HG02763 (cell line): ENCODE measurements at regions not wholly inside any gene's neighbourhood (a gene's known extent, or its start where the extent isn't known, plus 50 kb on each side); places are given as distances from the start of the nearest gene placed in this dataset.

Experiments
- ATAC-seq: cut with Tn5 transposase; IDR thresholded peaks from one replicate; pipeline ENCODE4 v1.9.1; 2021; ENCODE audit warnings: mild to moderate bottlenecking, moderate library complexity; ENCODE audit not compliant: unreplicated experiment

DNA sequence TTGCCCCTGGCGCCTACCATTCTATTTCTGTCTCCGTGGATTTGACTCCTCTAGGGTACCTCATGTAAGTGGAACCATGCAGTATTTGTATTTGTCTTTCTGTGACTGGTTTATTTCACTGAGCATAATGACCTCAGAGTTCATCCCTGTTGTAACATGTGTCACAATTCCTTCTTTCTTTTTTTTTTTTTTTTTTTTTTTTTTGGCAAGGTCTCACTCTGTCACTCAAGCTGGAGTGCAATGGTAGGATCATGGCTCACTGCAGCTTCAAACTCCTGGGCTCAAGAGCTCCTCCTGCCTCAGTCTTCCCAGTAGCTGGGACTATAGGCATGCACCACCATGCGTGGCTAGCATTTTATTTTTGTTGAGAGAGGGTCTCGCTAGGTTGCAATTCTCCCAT is 74.0 kb upstream of the SEPTIN5 start:
- ATAC-seq: no peak

DNA sequence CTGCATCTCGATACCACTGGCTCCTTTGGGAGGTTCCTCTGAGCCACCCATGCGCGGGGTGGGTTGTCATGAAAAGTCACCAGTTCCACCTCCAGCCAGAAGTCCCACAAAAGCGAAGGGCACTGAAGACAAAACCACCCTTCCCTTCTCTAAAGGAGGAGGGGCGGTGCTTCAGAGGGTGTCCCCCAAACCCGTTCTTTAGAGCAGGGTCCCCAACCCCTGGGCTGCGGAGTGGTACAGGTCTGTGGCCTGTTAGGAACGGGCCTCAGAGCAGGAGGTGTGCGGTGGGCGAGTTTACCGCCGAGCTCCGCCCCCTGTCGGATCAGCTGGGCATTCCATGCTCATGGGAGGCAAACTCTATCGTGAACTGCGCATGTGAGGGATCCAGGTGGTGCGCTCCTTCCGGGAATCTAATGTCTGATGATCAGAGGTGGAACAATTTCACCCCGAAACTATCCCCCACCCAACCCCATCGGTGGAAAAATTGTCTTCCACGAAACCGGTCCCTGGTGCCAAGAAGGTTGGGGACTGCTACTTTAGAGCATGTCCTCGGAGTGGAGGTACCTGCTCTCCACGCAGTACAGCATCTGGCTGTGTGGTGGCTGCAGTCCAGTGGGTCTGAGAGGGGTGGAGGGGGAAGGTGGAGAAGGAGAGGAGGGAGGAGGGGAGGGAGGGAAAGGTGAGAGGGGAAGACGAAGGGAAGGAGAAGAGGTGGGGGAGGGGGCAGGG is 72.9 kb upstream of the SEPTIN5 start:
- no peak for ATAC-seq

DNA sequence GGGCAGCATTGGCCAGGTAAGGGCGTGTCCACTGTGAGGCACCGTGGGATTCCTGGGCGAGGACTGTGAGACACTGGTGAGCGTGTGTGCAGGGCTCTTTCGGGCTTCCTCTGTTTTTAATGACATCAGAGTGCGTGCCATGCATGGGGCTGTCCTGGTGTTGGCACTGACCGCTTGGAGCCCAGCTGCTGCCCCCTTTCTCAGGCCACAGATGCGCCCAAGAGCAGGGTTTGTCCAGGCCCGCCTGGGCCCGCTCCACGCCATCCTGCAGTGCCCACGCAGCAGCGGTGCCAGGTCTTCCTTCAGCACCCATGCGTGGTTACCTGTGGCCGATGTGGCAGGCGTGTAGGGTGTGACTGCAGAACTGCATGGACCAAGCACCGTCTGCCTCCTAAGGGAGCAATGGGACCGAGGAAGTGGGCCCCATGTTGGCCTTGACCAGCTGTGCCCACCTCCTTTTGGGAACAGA is 72.3 kb upstream of the SEPTIN5 start:
- ATAC-seq: no peak

DNA sequence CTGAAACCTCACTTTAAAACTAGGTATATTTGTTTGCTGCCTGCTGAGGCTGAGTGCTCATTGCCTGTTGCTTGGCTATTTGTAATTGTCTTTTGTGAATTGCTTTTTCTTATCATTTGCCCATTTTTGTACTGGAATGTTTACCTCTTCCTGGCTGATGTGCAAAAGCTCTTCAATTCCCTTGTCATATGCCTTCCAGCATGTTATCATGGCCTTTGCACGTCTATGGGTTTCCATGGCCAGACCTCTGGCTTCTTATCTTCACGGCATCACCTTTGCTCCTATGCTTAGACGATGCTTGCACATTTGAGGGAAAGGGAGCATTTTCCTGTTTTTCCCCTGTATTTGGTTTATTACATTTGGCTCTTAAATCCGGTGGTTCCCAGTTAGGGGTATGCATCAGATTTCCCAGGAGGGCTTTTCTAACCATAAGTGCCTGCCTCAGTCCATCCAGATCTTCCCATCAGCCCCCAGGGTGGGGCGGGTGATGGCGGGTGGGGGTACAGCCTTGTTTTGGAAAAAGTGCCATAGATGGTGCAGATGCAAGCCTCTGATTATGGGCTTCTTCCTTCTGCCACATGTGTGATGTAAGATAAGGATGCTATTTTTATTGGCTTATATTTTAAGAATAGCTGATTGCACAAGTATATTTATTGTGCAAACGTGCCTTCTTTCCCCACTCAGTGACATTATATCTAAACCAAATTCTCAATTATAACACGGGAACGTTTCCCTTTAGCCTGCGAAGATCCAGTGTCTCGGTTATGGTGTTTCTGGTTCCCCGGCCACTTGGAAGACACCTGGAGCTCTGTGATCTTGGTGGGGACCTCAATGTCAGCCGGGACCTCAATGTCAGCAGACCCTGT is 70.6 kb upstream of the SEPTIN5 start:
- ATAC-seq: no peak

DNA sequence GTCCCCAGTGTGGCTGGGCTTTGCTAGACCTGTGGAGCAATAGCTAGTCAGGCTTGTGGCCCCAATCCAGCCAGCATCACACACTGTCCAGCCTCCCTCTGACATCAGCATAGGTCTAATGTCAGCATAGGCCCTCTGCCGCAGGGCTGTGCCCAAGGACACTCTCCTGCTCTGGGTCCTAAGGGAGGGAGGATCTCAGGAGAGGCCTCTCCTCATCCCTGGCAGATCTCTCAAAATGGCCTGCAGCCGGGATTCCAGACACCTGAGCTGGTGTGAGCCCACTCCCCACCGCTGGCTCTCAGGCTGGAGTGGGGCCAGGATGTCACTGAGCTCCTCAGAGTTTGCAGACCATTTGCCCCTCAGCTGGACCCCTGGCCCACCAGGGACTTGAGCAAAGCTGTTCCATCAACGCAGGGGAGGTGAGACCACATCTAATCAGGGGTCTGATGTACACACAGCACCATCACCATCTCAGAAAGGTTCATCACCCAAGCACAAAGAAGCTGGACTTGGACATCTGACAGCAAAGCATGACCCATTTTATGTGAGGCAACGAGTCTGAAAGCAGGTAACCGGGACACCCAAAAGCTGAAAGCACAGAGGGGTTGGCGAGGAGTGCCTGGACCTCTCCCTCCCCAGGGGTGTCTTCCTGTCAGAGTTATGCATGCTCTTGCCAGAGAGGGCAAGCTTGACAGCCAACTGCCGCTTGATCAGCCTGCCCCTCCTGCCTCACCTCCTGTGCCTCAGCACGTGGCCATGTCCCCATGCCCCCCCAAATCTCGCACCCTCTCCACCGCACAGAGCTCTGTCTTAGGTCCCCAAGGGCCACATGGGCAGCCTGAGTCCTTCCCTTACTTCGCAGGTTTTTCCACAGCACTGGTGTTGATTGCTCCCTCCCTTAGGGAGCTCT is 69.7 kb upstream of the SEPTIN5 start:
- no peak for ATAC-seq

DNA sequence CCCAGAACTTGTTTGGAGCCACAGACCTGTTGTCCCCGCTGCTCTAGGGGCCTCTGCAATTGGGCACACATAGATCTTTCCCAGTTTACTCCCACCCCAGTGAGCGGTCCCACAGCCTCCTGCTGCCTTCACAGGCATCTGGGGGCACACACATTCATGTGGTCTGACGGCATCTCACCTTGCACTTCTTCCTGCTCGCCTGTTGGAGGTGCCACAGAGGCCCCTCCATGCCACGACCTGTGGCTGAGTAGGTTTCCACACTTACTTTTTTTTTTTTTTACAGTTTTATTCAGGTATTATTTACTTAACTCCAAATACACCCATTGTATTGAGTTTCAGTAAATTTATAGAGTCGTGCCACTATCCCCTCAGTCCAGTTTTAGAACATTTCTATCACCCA is 68.9 kb upstream of the SEPTIN5 start:
- no peak for ATAC-seq

DNA sequence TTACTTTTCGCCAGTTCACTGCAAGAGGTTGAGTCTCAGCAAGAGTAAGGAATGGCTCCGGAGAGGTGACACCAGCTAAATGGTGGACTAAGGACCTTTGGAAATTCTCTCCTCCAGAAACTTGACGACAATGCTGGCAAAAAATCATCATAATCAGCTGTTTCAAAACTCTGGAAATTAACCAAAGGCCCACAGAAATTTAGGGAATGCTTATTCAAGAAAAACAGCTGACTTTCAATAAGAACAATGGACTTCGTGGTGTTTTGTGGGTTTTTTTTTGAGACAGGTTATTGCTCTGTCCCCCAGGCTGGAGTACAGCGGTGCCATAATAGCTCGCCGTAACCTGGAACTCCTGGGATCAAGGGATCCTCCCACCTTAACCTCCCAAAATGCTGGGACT is 68.4 kb upstream of the SEPTIN5 start:
- no peak for ATAC-seq

DNA sequence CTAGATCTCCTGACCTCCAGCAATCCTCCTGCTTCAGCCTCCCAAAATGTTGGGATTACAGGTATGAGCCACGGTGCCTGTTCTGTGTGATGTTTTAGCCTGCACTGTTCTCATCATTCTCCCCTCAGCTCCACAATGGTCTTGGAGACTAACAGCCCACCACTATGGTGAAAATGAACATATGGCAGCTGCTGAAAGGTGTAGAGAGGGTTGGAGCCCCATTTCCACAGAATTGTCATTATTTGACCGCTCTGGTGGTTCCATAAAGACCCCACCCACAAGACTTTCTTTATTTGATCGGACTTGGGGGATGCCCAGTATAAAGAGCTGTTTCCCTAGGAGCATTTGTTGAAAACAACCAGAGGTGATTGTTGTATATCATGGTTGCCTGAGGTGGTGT is 67.9 kb upstream of the SEPTIN5 start:
- no peak for ATAC-seq

DNA sequence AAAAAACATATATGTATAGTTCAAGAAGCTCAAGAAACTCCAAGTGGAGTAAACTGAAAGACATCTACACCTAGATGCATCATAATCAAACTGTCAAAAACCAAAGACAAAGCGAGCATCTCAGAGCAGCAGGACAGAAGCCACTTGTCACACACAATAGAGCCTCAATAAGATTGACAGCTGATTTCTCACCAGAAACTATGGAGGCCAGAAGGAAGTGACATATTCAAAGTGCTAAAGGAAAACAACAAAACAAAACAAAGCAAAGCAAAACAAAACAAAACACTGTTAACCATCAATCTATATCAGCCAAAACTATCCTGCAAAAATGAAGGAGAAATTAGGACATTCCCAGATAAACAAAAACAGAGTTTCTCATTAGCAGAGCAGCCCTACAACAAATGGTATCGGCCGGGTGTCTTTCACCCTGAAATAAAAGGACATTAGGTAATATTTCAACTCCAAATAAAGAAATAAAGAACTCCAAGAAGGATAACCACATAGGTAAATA is 65.8 kb upstream of the SEPTIN5 start:
- ATAC-seq: no peak

DNA sequence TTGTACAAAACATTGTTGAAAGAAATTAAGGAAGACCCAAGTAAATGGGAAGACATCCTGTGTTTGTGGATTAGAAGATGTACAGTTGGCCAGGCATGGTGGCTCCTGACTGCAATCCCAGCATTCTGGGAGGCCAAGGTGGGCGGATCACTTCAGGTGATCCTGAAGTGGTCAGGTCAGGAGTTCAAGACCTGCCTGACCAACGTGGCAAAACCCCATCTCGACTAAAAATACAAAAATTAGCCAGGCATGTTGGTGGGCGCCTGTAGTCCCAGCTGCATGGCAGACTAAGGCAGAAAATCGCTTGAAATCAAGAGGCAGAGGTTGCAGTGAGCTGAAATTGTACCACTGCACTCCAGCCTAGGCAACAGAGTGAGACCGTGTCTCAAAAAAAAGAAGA is 62.0 kb upstream of the SEPTIN5 start:
- ATAC-seq: no peak

DNA sequence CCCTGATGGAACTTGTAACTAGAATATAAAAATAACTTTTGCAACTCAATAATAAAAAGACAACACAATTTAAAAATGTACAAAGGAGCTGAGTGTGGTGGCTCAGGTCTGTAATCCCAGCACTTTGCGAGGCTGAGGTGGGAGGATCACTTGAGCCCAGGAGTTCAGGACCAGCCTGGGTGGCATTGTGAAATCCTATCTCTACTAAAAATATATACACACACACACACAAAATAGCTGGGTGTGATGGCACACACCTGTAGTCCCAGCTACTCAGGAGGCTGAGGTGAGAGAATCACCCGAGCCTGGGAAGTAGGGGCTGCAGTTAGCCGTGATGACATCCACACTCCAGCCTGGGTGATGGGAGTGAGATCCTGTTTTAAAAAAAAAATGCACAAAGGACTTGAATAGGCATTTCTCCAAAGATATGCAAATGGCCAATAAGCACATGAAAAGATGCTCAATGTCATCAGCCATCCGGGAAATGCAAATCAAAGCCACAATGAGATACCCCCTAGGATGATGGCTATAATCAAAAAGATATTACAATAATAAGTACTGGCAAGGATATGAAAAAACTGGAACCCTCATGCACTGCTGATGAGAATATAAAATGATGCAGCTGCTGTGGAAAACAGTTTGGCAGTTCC is 59.8 kb upstream of the SEPTIN5 start:
- no peak for ATAC-seq

DNA sequence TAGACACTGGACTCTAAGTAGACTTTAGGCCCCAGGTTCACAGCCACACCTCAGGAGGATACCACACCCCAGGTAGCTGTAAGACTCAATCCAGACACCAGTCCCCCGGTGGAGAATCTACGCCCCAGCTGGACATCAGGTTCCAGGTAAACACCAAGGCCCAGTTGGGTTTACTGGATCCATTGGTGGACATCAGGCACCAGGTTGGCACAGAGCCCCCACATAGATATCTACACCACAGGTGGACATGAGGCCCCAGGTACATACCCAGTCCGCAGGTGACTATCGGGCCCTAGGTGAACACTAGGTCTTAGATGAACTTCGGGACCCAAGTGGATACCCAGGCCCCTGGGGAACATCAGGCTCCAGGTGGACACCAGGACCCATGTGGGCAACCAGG is 58.9 kb upstream of the SEPTIN5 start:
- no peak for ATAC-seq

DNA sequence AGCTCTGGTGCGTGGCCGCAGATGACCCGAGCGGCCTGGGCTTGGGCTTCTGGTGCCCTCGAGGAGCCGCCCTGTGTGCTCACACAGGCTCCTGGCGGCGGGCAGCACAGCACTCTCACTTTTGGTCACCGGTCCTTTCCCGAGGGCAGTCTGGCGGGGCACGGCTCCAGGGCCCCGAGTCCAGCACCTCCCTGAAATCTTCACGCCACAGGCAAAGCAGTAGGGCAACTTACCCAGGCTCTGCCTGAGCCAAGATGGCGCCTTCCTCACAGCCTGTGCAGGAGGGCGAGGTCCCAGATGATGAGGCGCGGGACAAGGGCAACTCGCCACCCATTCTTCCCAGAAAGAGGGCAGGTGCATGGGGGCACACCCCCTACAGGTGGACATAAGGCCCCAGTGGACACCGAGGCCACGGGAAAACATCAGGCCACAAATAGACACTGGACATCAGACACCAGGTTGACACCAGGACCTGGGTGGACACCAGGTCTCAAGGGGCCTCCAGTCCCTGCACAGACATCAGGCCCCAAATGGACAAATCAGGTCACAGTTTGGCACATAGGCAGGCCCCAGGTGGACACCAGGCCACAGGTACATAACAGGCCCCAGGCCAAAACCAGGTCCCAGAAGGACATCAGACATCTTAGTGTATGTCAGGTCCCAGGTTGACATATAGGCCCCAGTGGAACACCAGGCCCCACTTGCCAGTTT is 57.6 kb upstream of the SEPTIN5 start:
- ATAC-seq: no peak

DNA sequence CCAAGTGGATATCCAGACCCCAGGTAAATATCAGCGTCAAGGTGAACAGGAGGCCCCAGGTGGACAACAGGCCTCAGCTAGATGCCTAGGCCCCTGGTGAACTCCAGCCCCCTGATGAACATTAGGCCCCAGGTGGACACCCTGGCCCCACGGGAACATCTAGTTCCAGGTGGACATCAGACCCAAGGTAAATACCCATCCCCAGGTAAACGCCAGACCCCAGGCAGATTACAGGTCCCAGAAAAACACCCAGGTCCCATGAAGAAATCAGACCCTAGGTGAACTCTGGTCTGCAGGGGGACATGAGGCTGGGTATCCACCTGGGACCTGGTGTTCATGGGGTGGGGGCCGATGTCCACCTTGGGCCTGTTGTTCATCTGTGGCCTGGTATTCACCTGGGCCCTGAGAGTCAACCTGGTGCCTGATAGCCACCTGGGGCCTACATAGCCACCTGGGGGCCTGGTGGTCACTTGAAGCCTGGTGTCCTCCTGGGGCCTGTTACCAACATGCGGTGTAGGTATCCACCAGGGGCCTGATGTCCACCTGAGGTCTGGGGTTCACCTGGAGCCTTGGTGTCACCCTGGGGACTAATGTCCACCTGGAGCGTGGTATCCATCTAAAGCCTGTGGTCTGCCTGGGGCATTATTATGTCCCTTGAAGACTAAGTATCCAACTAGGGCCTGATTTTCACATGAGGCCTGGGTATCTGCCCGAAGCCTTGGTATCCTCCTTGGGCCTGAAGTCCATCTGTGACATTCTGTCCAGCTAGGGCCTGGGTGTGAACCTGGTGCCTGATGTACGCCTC is 56.8 kb upstream of the SEPTIN5 start:
- ATAC-seq: no peak

DNA sequence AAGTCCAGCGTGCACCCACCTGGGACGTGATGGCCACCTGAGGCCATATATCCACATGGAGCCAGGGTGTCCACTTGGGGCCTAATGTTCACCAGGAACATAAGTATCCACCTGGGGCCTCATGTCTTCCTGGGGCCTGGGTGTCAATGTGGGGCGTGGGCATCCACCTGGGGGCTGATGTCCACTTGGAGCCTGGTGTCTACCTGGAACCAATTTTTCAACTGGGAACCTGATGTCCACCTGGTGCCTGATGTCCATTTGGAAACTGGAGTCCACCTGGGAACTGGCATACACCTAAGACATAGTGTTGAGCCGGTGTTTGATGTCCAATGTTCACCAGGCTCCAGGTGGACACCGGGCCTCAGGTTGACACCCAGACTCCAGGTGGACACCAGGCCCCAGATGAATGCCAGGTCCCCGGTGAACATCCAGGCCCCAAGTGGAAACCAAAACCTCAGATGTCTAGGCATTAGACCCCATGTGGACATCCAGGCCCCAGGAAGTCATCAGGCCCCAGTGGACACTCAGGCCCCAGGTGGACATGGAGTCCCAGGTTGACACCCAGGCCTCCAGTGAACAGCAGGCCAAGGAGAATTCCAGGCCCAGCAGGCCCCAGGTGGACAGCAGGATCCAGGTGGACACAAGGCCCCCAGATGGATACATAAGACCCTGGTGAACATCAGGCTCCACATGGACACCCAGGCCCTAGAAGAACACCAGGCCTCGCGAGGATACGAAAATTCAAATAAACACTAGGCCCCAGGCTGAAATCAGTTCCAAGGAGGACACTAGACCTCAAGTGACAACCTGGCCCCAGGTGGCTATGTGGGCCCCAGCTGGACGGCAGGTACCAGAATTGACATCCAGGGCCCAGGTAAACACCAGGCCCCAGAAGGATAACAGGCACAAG is 56.0 kb upstream of the SEPTIN5 start:
- ATAC-seq: no peak

DNA sequence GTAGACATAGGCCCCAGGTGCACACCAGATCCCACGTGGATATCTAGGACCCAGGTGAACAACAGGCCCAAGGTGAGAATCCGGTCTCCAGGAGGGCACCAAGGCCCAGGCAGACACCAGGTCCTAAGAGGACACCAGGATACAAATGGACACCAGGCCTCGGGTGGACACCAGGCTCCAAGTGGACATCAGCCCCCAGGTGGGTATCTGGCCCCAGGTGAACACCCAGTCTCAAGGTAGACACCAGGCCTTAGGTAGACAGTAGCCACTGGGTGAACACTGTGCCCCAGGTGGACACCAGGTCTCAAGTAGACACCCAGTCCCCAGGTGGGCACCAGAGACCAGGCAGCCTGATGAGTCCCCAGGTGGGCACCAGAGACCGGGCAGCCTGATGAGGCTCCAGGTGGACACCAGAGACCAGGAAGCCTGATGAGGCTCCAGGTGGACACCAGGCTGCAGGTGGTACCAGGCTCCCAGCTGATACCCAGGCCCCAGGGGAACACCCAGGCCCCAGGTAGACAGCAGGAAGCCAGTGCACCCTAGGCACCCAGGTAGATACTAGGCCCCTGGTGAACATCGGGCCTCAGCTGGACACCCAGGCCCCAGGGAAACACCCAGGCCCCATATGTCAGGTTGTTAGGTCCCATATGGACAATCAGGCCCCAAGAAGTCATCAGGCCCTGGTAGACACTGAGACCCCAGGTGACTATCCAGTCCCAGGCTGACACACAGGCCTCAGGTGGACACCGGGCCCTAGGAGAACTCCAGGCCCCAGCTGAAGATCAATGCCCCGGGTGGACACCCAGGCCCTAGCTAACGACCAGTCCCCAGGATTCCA is 55.1 kb upstream of the SEPTIN5 start:
- ATAC-seq: no peak

DNA sequence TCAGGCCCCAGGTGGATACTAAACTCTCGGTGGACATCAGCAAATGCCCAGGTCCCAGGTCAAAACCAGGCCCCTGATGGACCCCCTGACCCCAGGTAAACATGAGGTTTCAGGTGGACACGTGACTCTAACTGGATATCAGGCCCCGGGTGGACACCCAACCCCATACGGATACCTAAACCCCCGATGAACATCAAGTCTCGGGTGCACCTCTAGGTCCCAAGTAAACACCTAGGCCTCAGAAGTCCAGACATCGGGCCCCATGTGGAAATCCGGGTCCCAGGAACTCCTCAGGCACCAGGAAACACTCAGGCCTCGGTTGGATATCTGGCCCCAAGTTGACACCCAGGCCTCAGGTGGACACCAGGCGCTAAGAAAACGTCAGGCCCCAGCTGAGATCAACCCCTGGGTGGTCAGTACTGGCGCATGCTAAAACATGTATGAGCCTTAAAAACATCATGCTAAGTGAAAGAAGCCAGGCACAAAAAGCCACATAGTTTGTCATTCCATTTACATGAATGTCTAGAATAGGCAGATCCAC is 54.4 kb upstream of the SEPTIN5 start:
- no peak for ATAC-seq
